K562 (cell line): ENCODE measurements at regions not wholly inside any gene's neighbourhood (a gene's known extent, or its start where the extent isn't known, plus 50 kb on each side); places are given as distances from the start of the nearest gene placed in this dataset.

Experiments
- ATAC-seq: fragments of 200-7000 bp; cut with Tn5 transposase; 3 replicates; pipeline ENCODE4 v1.9.1; 2020; ENCODE audit warnings: moderate library complexity
- BruUV-seq: library from RNA; stranded (reverse); fragments of 400-500 nt; replicated peaks from 2 replicates; lab custom pipeline; 2021; lab: Mats Ljungman, UMichigan
- CTCF ChIA-PET: fragments of 300-600 bp; formaldehyde crosslinking; extraction: SDS; loops from one replicate; lab custom pipeline; 2021; ENCODE audit warnings: low intra/inter-chr PET ratio; lab: Yijun Ruan, JAX
- POLR2A ChIA-PET: fragments of 300-600, 350-650 bp; sonication (Branson Sonifier 250); formaldehyde crosslinking; extraction: SDS; loops from one replicate; lab custom pipeline; 2021; ENCODE audit warnings: antibody characterized with exemption, inconsistent platforms; lab: Yijun Ruan, JAX
- DNase-seq, 4 experiments: peaks; one replicate each; pipeline versions ENCODE4 v3.0.0 to v3.0.0-alpha.2; 2011 to 2018; ENCODE audit warnings: low spot score in 3 of 4, mixed read lengths in 3 of 4; ENCODE audit errors: extremely low read depth in 1 of 4
- FAIRE-seq: peaks from 2 replicates; lab custom pipeline; 2011; peaks lifted over from hg19 to GRCh38; lab: Jason Lieb, UNC
- H2AFZ ChIP-seq: 2 replicates; pipeline ENCODE4 v1.6.0; 2011; ENCODE audit warnings: low read depth, low read length, control low read depth, inconsistent platforms
- H3K27ac ChIP-seq: fragments of 200-600 bp; 3 replicates; pipeline ENCODE4 v1.8.0; 2011; ENCODE audit warnings: low read depth, mild to moderate bottlenecking, control low read depth, inconsistent platforms, low read length, moderate library complexity, mixed read lengths; ENCODE audit errors: extremely low read depth
- H3K27me3 ChIP-seq, 2 experiments: fragments of 300-600 bp in 1 of 2; 2 replicates in 1 of 2; 3 replicates in 1 of 2; pipeline versions ENCODE4 v1.6.0 to v1.8.0; 2011; ENCODE audit warnings: inconsistent platforms in 2 of 2, low read length in 2 of 2, mild to moderate bottlenecking in 1 of 2, mixed read lengths in 1 of 2, moderate library complexity in 1 of 2; ENCODE audit not compliant: control insufficient read depth in 2 of 2, insufficient read depth in 2 of 2
- H3K36me3 ChIP-seq: fragments of 300-600 bp; 3 replicates; pipeline ENCODE4 v1.8.0; 2011; ENCODE audit warnings: mild to moderate bottlenecking, low read length, inconsistent platforms; ENCODE audit not compliant: control insufficient read depth, insufficient read depth
- H3K4me1 ChIP-seq, 2 experiments: fragments of 200-600 bp in 1 of 2; replicated peaks in 1 of 2; 2 replicates in 1 of 2; 3 replicates in 1 of 2; pipeline versions ENCODE4 v1.5.1 to v1.8.0; 2011; ENCODE audit warnings: inconsistent platforms in 2 of 2, low read length in 2 of 2, mild to moderate bottlenecking in 1 of 2, mixed read lengths in 1 of 2, moderate library complexity in 1 of 2; ENCODE audit not compliant: control insufficient read depth in 2 of 2, insufficient read depth in 2 of 2
- H3K4me2 ChIP-seq: 2 replicates; pipeline ENCODE4 v1.6.1; 2011; ENCODE audit warnings: low read length, control low read depth, inconsistent platforms, mixed read lengths; ENCODE audit not compliant: insufficient read depth
- H3K4me3 ChIP-seq: fragments of 200-600 bp; sonication (generic), shearing (Covaris generic); 2 replicates; pipeline ENCODE4 v1.5.1; 2016; ENCODE audit warnings: control low read depth, inconsistent platforms
- H3K79me2 ChIP-seq: fragments of 200-600 bp; 3 replicates; pipeline ENCODE4 v1.8.0; 2011; ENCODE audit warnings: low read length, inconsistent platforms; ENCODE audit not compliant: control insufficient read depth, insufficient read depth
- H3K9ac ChIP-seq, 2 experiments: 2 replicates each; pipeline versions ENCODE4 v1.6.0 to v1.6.1; 2011; ENCODE audit warnings: low read depth in 2 of 2, low read length in 2 of 2, control low read depth in 1 of 2, inconsistent platforms in 1 of 2, mild to moderate bottlenecking in 1 of 2, mixed read lengths in 1 of 2; ENCODE audit not compliant: insufficient read depth in 1 of 2
- H3K9me1 ChIP-seq: one replicate; pipeline ENCODE4 v1.6.0; 2011; ENCODE audit warnings: inconsistent platforms, mild to moderate bottlenecking, low read length, moderate library complexity; ENCODE audit not compliant: control insufficient read depth, insufficient read depth
- H3K9me3 ChIP-seq: replicated peaks from 2 replicates; pipeline ENCODE4 v1.5.1; 2011; ENCODE audit warnings: low read depth, low read length, inconsistent platforms; ENCODE audit not compliant: control insufficient read depth, insufficient read depth
- H4K20me1 ChIP-seq: replicated peaks from 2 replicates; pipeline ENCODE4 v1.6.1; 2011; ENCODE audit warnings: low read length, inconsistent platforms, mixed read lengths; ENCODE audit not compliant: control insufficient read depth, insufficient read depth
- ARID1B ChIP-seq: fragments of 450-650 bp; IDR thresholded peaks from 2 replicates; pipeline ENCODE4 v1.6.1; 2016; ENCODE audit warnings: antibody characterized with exemption, mild to moderate bottlenecking, inconsistent platforms
- ARNT ChIP-seq, 2 experiments: fragments of 450-650 bp; IDR thresholded peaks; 2 replicates each; pipeline ENCODE4 v1.6.1; 2016; ENCODE audit warnings: mild to moderate bottlenecking in 1 of 2
- C11orf30 ChIP-seq: fragments of 450-650 bp; IDR thresholded peaks from 2 replicates; pipeline ENCODE4 v1.6.1; 2016; ENCODE audit warnings: low read depth, mild to moderate bottlenecking
- CCAR2 ChIP-seq: fragments of 200-400 bp; formaldehyde crosslinking; IDR thresholded peaks from 2 replicates; pipeline ENCODE4 v1.6.1; 2017; ENCODE audit warnings: mild to moderate bottlenecking, low read depth, low read length
- DPF2 ChIP-seq: fragments of 450-650 bp; IDR thresholded peaks from 2 replicates; pipeline ENCODE4 v1.6.1; 2016
- MAFG ChIP-seq: fragments of 450-650 bp; conservative IDR thresholded peaks from 2 replicates; pipeline ENCODE4 v1.6.1; 2016; ENCODE audit warnings: missing genetic modification characterization, missing compliant biosample characterization
- NBN ChIP-seq: fragments of 450-650 bp; IDR thresholded peaks from 2 replicates; pipeline ENCODE4 v1.6.1; 2016; ENCODE audit warnings: low read depth, mild to moderate bottlenecking
- PTTG1 ChIP-seq: fragments of 450-650 bp; IDR thresholded peaks from 2 replicates; pipeline ENCODE4 v1.6.1; 2016; ENCODE audit warnings: low read depth, mild to moderate bottlenecking, missing genetic modification characterization, missing compliant biosample characterization
- SMAD3 ChIP-seq: fragments of 450-650 bp; formaldehyde crosslinking; conservative IDR thresholded peaks from 2 replicates; pipeline ENCODE4 v1.4.0; 2020; ENCODE audit warnings: mild to moderate bottlenecking
- TSC22D4 ChIP-seq: fragments of 450-650 bp; IDR thresholded peaks from 2 replicates; pipeline ENCODE4 v1.6.1; 2016; ENCODE audit warnings: missing genetic modification characterization, missing biosample characterization, control low read depth
- ZNF217 ChIP-seq: sonication (generic); formaldehyde crosslinking; IDR thresholded peaks from 2 replicates; pipeline ENCODE4 v1.8.0; 2022; ENCODE audit warnings: mild to moderate bottlenecking, missing genetic modification reagents
- ZNF23 ChIP-seq: fragments of 250-450 bp; sonication (Bioruptor Pico); IDR thresholded peaks from 2 replicates; pipeline ENCODE4 v1.4.0; 2020; ENCODE audit warnings: mild to moderate bottlenecking
- ZNF324 ChIP-seq: fragments of 250-450 bp; sonication (Bioruptor Pico); IDR thresholded peaks from 2 replicates; pipeline ENCODE4 v1.4.0; 2020; ENCODE audit warnings: mild to moderate bottlenecking
- ZNF780A ChIP-seq: fragments of 250-450 bp; sonication (Bioruptor Pico); IDR thresholded peaks from 2 replicates; pipeline ENCODE4 v1.5.0; 2021; ENCODE audit warnings: mild to moderate bottlenecking
- ZZZ3 ChIP-seq: fragments of 450-650 bp; IDR thresholded peaks from 2 replicates; pipeline ENCODE4 v1.6.1; 2016; ENCODE audit warnings: antibody characterized with exemption, mild to moderate bottlenecking, moderate library complexity
- WGBS: fragments of 100-300 bp; shearing (Covaris generic); methylation state at CpG from one replicate; pipeline ENCODE4 v1.1.6; 2016; ENCODE audit warnings: low coverage, mixed read lengths; ENCODE audit not compliant: insufficient coverage; ENCODE audit errors: missing lambda C conversion rate; 5-methylcytosine and 5-hydroxymethylcytosine counted together
- in situ Hi-C: fragments of 300-500 bp; cut with MboI; formaldehyde crosslinking; loops from 4 replicates; pipeline ENCODE4 v1.15.0; 2018; ENCODE audit warnings: inconsistent platforms, mixed read lengths
- intact Hi-C: fragments of 100-400 bp; cut with micrococcal nuclease; formaldehyde crosslinking; loops from 2 replicates; pipeline ENCODE4 v1.14.2; 2022
- TF ChIP-seq, protein P1 (sequence below): sonication (generic); formaldehyde crosslinking; IDR thresholded peaks from 2 replicates; pipeline ENCODE4 v1.8.1; 2022; ENCODE audit warnings: missing genetic modification reagents

DNA sequence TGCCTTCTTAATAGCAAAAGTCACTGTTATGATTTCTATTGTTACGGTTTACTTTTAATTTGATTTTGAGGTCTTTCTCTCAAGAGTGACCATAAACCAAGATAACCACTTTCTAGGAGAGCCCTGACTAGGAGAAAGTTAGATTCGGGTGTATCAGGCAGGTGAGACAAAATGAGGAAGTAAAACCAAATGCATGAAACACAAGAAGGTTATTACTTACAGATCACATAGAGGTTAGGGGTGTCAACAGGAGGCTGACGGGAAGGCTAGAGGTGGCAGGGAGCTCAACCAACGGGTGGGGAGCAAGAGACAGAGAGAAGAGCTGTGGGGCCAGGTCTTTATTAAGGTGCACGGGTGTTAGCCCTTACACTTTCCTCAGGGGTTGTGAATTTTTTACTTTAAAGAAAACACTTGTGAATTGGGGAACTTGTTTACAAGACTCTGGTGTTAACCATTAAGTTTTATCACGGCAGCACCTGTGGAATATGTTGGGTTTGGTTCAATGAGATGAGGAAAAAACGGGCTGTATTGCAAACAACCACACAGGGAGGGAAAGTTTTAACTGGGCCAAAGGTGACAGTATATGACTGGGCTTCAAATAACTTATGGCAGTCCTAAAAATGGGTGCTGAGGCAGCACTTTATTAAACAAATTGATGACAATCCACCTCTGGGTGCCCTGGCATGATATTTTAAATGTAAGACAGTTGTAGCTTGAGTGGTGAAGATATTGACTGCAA, 154.9 kb downstream of the SDHAF3 start:
- H4K20me1 ChIP-seq, result no peaks in the 10 kb centered on the region
- intact Hi-C loops, result no loop called here
- POLR2A ChIA-PET, result no interaction called here

More for the DNA sequence above, 154.9 kb downstream of the SDHAF3 start:
- Histone ChIP-seq H3K79me2 (no peaks in the 10 kb centered on the region), H3K27me3 (no peaks in the 10 kb centered on the region; a peak in 2 of 5 replicates), H3K9me1 (no peaks in the 10 kb centered on the region), H3K9me3 (no peaks in the 10 kb centered on the region), H3K27ac (no peak overlapping the region), H3K4me3 (no peak overlapping the region), H3K4me2 (no peak overlapping the region), H3K36me3 (no peaks in the 10 kb centered on the region), H3K9ac (no peak overlapping the region)
- CTCF ChIA-PET, result no interaction called here
- DNase-seq (no peak), ATAC-seq (no peak), FAIRE-seq (no peak)
- in situ Hi-C loops, result no loop called here
- no TSS peak for BruUV-seq
- WGBS, result under 1% methylated on average over 7 of the region's 7 CpGs
- TF ChIP-seq SMAD3 (CRISPR knock-in tag) (no peak), ZNF217 (no peak), MAFG (0 out of 2 replicates have a peak, but pooled peaks have one; percentile 8), TSC22D4 (no peak), ZNF324 (CRISPR knock-in tag) (no peak), ARNT (IDR thresholded peaks at IDR 0.05) (no peak), ZNF780A (CRISPR knock-in tag) (no peak), NBN (no peak), ARID1B (no peak), PTTG1 (no peak), ZNF23 (CRISPR knock-in tag) (no peak), CCAR2 (no peak), ZZZ3 (no peak), DPF2 (no peak), C11orf30 (0 out of 2 replicates have a peak, but pooled peaks have one; percentile 11)
- TF ChIP-seq, protein P1, sequence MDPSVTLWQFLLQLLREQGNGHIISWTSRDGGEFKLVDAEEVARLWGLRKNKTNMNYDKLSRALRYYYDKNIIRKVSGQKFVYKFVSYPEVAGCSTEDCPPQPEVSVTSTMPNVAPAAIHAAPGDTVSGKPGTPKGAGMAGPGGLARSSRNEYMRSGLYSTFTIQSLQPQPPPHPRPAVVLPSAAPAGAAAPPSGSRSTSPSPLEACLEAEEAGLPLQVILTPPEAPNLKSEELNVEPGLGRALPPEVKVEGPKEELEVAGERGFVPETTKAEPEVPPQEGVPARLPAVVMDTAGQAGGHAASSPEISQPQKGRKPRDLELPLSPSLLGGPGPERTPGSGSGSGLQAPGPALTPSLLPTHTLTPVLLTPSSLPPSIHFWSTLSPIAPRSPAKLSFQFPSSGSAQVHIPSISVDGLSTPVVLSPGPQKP (CRISPR knock-in tag), result no peak
- TF ChIP-seq, all 486 proteins: peak for 2
- no peaks in the 10 kb centered on the region; a peak in 1 of 5 replicates for H3K4me1 ChIP-seq
- no peak overlapping the region for H2AFZ ChIP-seq
